ENCODE measurements at regions not wholly inside any gene's neighbourhood (a gene's known extent, or its start where the extent isn't known, plus 50 kb on each side); places are given as distances from the start of the nearest gene placed in this dataset.
A peak's percentile ranks its signal among the peaks of the same experiment; 100 is the strongest.

GRCh38 chr5:84683594-84683993 lies 298.9 kb upstream of the EDIL3 start:
- no peak for DNase-seq

DNA sequence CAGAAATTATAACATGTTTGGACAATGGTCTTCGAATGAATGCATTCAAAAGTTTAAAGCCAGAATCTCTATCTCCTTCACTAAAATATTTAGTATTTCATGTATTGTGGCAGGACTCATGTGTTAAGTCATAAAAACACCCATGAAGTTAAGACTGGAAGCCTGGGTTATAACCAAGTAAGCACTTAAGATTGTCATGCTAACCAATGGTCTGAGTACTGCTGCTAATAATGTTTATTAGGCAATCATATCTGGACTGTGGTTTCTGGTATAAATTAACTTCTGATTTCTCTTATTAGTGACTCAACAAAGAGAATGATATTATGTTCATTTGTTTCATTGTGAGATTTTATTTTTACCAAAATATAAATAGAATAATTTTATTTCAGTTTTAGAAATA lies 297.9 kb upstream of the EDIL3 start:
- no peak for DNase-seq

DNA sequence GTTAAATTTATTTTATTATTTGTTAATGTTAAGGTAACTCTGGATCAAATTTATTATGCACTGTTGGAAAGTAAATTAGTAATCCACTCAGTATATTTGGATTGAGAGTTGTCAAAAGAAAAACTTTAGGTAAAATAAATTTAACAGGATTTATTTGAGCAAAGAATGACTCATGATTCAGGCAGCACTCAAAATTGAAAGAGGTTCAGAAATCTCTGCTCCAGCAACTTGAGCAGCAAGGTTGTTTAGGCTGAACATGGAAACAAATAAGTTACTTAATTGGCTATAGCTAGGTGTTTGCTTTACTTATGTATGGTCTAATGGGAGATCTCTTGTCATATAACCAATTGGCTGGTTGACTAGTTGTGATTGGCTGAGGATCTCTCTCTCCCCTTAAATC lies 296.2 kb upstream of the EDIL3 start:
- no peak for DNase-seq

GRCh38 chr5:84673785-84674184 lies 289.1 kb upstream of the EDIL3 start:
- DNase-seq = no peak

DNA sequence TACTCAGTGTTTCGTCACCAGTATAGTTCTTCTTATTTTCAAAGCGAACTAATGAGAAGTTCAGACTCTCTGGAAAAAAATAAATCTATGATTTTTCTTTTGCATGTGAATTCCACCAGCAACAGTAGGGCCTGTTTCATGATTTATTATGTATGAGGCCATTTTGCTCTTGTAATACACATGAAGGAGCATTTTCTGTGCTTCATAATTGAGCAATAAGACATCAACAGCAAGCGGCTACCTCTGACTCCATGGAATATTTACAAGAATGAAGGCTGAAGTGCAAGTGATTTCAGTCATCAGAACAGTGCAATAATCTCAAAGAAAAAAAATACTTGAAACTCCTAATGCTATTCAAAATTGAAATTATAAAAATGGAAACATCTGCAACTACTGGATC lies 282.9 kb upstream of the EDIL3 start:
- DNase-seq = peak; percentile 0 to 2

DNA sequence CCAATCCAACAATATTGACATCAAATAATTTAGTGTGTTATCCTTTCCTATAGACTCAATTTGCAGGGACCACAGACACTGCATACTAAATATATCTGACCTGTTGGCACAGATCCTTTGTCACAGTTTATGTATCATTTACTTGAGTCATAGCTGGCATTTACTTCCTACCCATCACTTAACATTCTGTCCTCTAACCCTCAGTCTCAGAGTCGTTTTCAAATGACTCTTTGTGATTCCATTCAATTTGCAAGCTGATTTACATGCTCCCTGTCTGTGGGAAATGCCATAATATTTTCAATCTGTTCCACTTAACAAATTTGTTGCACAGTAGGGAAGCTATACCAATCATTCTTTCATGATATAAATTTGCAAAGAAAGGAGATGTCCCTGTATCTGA lies 265.7 kb upstream of the EDIL3 start:
- peak in 1 of 2 experiments; percentile 30 for DNase-seq

- no peak for DNase-seq
Observed at GRCh38 chr5:84647581-84647980, 262.9 kb upstream of the EDIL3 start.

GRCh38 chr5:84642795-84643194 lies 258.1 kb upstream of the EDIL3 start:
- no peak for DNase-seq

GRCh38 chr5:84642324-84642723 lies 257.6 kb upstream of the EDIL3 start:
- DNase-seq = no peak

DNA sequence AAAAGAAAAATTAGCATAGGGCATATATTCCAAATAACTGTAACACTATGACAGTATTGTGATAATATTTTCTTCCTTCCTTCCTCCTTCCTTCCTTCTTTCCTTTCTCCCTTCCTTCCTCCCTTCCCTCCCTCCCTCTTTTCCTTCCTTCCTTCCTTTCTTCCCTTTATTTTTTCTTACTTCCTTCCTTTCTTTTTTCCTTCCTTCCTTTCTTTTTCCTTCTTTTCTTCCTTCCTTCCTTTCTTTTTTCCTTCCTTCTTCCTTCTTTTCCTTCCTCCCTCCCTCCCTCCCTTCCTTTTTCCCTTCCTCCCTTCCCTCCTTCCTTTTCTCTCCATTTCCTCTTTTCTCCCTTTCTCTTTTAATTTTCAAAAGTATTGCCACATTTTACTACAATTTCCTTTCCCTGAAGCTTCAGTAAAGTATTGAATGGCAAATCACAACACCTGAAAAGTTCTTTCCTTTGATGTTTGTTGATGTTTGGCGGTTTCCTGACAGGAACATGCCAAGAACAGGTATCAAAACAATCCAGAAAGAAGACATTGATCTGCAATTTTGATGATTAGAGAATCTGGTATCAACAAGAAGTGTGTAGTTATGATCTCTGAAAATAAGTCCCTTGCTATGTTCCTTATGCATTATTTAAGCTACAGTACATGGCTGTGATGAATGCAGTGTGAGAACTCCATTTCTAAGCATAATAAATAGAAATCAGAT lies 253.1 kb upstream of the EDIL3 start:
- DNase-seq = no peak

DNA sequence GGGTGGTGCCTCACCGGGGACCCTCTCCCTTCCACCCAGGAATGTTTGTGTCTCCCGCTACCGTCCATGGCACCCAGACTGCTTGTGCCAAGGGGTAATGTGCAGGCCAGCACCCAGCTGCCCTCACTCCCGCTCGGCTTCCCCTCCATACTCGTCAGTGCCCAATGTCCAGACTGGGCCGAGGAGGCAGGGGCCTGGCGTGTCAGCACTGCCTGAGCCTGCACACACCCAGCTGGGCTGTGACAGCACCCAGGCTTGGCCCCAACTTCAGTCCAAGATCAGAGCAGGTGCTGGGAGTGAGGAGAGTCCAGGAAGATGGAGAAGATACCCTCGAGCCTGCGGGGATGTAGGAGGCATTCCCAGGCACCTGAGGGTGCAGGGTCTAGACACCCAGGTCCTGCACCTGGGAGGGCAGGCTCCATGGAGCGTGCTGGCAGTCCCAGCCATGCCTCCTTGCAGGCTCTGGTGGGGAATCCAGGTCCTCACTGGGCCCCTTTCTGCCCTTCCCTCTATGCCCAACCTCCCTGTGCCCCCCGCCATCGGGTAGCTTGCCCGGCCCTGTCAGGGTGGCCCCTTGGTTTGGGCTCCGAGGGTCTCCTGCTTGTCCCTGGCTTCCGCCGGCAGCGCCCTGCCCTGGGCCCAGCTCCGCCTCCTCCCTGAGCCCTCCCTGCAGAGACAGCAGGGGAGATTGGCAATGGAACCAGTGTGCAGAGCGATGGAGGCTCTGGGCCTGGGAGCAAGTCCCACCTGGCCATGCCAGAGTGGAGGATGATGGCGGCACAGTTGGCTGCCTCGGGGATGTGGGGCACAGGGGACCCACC lies 250.8 kb upstream of the EDIL3 start:
- no peak for DNase-seq

DNA sequence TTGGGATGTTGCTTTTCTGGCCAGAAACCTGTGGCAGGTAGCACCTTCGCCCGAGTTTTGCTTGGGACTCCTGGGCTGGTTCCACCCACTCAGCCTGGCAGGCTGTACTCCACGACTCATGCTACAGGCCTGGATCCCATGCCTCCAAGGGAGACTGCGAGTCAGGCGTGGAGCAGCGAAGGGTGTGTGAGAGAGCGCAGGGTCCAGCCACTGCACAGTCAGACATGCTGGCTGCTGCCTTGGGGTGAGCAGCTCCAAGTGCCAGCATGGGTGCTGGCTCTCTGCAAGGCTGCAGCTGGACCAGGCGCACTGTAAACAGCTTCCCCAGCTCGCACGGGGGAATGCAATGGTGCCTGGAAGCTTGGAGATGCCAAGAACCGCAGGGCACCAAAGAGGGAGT lies 249.6 kb upstream of the EDIL3 start:
- DNase-seq = no peak

DNA sequence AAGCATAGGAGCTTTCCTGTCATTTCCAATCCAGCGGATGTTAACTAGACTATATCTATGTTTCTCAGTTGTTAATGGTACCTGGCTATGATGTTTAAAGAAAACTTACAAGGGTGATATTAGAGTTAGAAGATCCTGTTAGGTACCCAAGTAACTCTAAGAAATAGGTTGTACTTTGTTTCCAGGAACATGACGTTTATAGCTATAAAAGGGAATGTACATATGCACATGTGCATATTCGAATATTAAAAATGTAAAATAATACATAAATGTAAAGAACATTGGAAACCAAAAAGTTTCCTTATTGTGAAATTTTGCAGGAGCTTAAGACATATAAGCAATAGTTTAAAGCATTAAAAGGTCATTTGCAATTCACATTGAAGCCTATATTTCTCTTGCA lies 247.7 kb upstream of the EDIL3 start:
- DNase-seq = no peak

GRCh38 chr5:84628918-84629317 lies 244.2 kb upstream of the EDIL3 start:
- DNase-seq = no peak

- no peak for DNase-seq
Observed at GRCh38 chr5:84623019-84623418, 238.3 kb upstream of the EDIL3 start.

- DNase-seq = no peak
Observed at GRCh38 chr5:84622461-84622860, 237.8 kb upstream of the EDIL3 start.

GRCh38 chr5:84618262-84618661 lies 233.6 kb upstream of the EDIL3 start:
- DNase-seq = no peak

- no peak for DNase-seq
Observed at GRCh38 chr5:84614906-84615305, 230.2 kb upstream of the EDIL3 start.

- DNase-seq = no peak
Observed at GRCh38 chr5:84606784-84607183, 222.1 kb upstream of the EDIL3 start.

DNA sequence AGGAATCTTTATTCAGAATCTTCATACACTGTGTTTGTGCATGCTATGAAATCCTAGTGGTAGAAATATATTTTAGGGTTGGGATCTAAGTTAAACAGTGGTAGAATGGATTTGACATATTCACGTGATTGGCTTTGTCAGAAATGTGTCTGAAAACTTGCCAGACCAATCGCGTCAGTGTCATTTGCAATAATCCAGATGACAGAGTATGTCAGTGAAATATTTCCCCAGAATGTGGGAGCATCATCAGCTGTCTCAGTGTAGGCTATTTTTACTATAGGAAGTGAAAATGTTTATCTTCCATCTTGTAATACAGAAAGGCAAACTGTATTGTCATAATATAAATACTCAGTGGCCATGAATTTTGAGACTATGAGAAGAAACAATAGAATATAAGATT lies 220.6 kb upstream of the EDIL3 start:
- no peak for DNase-seq

DNA sequence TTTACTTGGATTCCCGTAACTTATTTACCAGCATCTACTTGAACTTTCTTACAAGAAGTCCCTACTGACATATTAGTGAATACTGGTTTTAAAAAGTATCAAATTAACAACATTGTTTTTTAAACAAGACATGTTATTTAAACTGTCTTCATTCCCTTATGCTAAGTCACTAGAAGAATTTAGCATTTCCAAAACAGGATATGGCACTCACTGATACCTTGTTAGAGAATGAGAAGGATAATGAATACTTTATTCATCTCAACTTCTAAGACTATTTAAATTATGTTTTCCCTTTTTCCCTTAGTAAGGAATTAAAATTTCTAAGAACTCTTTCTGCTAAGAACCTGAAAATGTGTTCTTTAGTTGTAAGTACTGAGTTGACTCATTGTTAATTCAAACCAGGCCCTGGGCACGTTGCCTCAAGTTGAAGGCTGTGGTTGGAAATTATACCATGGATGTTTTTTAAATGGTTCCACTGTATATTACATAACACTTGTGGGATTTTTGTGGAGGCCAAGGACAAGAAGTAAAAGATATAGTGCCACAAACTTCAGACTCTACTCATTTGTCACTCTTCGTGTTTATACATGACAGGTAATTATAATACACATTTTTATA lies 219.0 kb upstream of the EDIL3 start:
- DNase-seq = no peak

DNA sequence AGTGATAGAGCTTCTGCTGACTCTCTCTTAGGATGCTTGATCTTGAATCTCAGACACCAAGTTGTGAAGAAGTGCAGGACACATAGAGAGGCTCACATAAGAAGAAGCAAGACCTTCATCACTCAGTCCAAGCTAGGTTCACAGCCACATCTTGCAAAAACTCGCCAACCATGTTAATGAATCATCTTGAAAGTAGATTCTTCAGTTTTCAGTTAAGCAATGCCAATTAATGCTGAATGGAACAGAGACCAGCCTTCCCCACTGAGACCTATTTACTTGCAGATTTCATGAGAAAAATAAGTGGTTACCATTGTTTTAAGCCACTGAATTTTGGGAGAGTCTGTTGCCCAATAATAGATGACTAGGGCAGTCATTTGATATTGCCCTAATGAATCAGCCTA lies 217.7 kb upstream of the EDIL3 start:
- DNase-seq = no peak

- DNase-seq = no peak
Observed at GRCh38 chr5:84599964-84600363, 215.3 kb upstream of the EDIL3 start.

DNA sequence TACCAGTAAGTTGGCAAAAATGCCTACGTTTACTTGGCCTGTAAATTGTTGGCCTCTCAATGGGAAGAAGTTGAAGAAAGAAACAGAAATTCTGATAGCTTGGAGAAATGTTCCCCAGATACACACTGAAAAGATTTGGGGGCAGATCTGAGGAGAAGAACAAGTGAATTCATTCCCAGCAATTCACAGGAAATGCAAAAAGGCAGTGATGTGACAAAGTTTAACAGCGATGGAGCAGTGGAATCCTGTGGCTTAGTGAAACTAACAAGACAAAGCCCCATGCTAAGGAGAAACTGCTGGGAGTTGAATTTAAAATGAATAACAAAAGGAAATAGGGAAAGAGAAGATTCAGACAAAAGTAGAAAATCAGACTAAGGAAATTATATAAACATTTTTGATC lies 213.2 kb upstream of the EDIL3 start:
- DNase-seq = no peak
